IgD-negative memory B cell (primary cell): ENCODE measurements at regions not wholly inside any gene's neighbourhood (a gene's known extent, or its start where the extent isn't known, plus 50 kb on each side); places are given as distances from the start of the nearest gene placed in this dataset.

Source experiments
- H3K27ac Mint-ChIP-seq, 3 donors: one replicate each; pipeline ENCODE4 v1.8.0; 2020 to 2022; ENCODE audit warnings: mild to moderate bottlenecking in 3 of 3, mixed read lengths in 3 of 3, moderate library complexity in 1 of 3
- H3K27me3 Mint-ChIP-seq: one replicate; pipeline ENCODE4 v1.8.0; 2021; ENCODE audit warnings: mixed read lengths
- H3K36me3 Mint-ChIP-seq: one replicate; pipeline ENCODE4 v1.8.0; 2020; ENCODE audit warnings: mild to moderate bottlenecking, mixed read lengths
- H3K4me1 Mint-ChIP-seq, 3 donors: one replicate each; pipeline ENCODE4 v1.8.0; 2020 to 2022; ENCODE audit warnings: mixed read lengths in 3 of 3, mild to moderate bottlenecking in 1 of 3
- H3K4me3 Mint-ChIP-seq, 4 donors: one replicate each; pipeline ENCODE4 v1.8.0; 2020 to 2022; ENCODE audit warnings: mild to moderate bottlenecking in 4 of 4, mixed read lengths in 4 of 4, moderate library complexity in 3 of 4
- H3K9me3 Mint-ChIP-seq, 3 donors: one replicate each; pipeline ENCODE4 v1.8.0; 2020 to 2021; ENCODE audit warnings: mixed read lengths in 3 of 3, mild to moderate bottlenecking in 1 of 3

DNA sequence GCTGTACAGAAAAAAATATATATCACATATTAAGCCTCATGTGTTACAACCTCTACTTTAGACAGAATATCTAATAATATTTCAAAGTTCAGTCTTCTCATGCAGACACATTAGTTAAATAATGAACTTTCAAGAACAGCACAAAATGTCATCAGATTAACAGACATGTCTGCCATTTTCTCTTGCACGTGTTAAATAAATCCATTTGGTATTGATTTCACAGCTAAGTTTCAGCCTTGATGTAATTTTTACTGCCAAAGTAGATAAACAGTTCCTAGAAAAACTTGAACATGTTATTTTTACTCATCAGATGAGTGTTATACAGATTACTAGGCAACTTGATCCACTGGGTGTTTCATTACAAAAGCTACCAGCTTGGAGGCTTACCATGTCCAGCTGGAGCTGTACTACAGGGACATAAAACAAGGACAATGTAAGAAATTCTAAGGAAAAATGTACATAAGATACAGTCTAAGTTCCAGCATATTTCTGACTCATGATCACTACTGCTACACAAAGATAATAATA lies 290.7 kb upstream of the DDX18 start:
- H3K27me3 Mint-ChIP-seq: no peaks in the 10 kb centered on the region
- H3K4me3 Mint-ChIP-seq: no peak overlapping the region
- peaks cover 0 to 4% (median 0%) of the 10 kb centered on the region in 3 donors for H3K9me3 Mint-ChIP-seq
- no peaks in the 10 kb centered on the region for H3K36me3 Mint-ChIP-seq
- H3K27ac Mint-ChIP-seq: no peak overlapping the region
- no peaks in the 10 kb centered on the region for H3K4me1 Mint-ChIP-seq

GRCh38 chr2:117536139-117536538 lies 278.4 kb upstream of the DDX18 start:
- Mint-ChIP-seq H3K9me3 (peaks cover 4 to 14% (median 11%) of the 10 kb centered on the region in 3 donors), H3K4me3 (no peak overlapping the region), H3K36me3 (no peaks in the 10 kb centered on the region), H3K27ac (no peak overlapping the region), H3K4me1 (no peaks in the 10 kb centered on the region), H3K27me3 (no peaks in the 10 kb centered on the region)

GRCh38 chr2:117537032-117537431 lies 277.5 kb upstream of the DDX18 start:
- H3K4me1 Mint-ChIP-seq: no peaks in the 10 kb centered on the region
- H3K4me3 Mint-ChIP-seq: no peak overlapping the region
- H3K27me3 Mint-ChIP-seq: no peaks in the 10 kb centered on the region
- no peak overlapping the region for H3K27ac Mint-ChIP-seq
- peaks cover 4 to 14% (median 11%) of the 10 kb centered on the region in 3 donors for H3K9me3 Mint-ChIP-seq
- H3K36me3 Mint-ChIP-seq: no peaks in the 10 kb centered on the region

DNA sequence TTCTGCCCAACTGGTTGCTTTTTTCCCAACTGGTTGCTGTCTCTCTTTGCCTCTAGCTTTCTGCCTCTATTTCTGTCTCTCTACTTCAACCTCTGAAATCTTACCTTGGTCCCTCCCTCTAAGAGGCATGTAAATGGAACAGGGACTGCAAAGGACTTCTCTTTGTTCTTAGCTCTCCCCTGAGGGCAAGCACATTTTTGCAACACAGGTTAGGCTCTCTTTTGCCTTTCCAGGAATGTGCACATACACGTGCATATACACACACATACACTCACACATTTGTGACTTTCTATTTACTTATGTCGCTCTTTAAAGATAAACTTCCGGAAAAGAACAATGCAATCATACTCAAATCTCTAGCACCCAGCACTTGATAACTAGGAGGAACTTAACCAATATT lies 262.6 kb upstream of the DDX18 start:
- Mint-ChIP-seq H3K36me3 (no peaks in the 10 kb centered on the region), H3K9me3 (peaks cover 2 to 10% (median 2%) of the 10 kb centered on the region in 3 donors), H3K4me3 (no peak overlapping the region), H3K27ac (no peak overlapping the region), H3K4me1 (peaks cover 0 to 2% (median 0%) of the 10 kb centered on the region in 3 donors), H3K27me3 (no peaks in the 10 kb centered on the region)

GRCh38 chr2:117553448-117553847 lies 261.0 kb upstream of the DDX18 start:
- Mint-ChIP-seq H3K27me3 (no peaks in the 10 kb centered on the region), H3K27ac (no peak overlapping the region), H3K9me3 (peaks cover 4 to 9% (median 8%) of the 10 kb centered on the region in 3 donors), H3K36me3 (no peaks in the 10 kb centered on the region), H3K4me3 (no peak overlapping the region), H3K4me1 (peaks cover 0 to 4% (median 0%) of the 10 kb centered on the region in 3 donors)

- Mint-ChIP-seq H3K27me3 (no peaks in the 10 kb centered on the region), H3K9me3 (peaks cover 2 to 8% (median 2%) of the 10 kb centered on the region in 3 donors), H3K27ac (no peak overlapping the region), H3K4me1 (peaks cover 0 to 4% (median 0%) of the 10 kb centered on the region in 3 donors), H3K4me3 (no peak overlapping the region), H3K36me3 (no peaks in the 10 kb centered on the region)
These were observed 258.5 kb upstream of the DDX18 start for GRCh38 chr2:117555965-117556364.

- H3K9me3 Mint-ChIP-seq: peaks cover 2 to 8% (median 3%) of the 10 kb centered on the region in 3 donors
- no peak overlapping the region for H3K4me3 Mint-ChIP-seq
- H3K36me3 Mint-ChIP-seq: no peaks in the 10 kb centered on the region
- H3K4me1 Mint-ChIP-seq: peaks cover 0 to 2% (median 0%) of the 10 kb centered on the region in 3 donors
- H3K27ac Mint-ChIP-seq: no peak overlapping the region
- no peaks in the 10 kb centered on the region for H3K27me3 Mint-ChIP-seq
These were observed 256.9 kb upstream of the DDX18 start for GRCh38 chr2:117557626-117558025.

DNA sequence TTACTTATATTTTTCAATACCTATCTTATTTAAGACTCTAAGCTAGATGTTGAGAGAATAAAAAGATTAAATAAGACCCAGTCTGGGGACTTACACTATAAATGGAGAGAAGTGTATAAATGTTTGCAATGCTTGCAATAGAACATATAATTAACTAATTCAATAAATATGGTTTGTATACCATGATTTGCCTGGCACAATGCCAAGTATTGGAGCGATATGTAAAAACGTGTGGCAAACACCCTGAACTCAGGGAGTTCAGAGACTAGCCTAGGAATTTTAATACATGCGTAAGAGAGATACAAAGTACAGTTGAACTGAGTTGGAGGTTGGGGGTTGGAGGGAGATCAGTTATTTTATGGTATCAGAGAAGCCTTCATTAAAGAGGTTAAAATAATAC lies 251.8 kb upstream of the DDX18 start:
- no peak overlapping the region for H3K27ac Mint-ChIP-seq
- no peaks in the 10 kb centered on the region for H3K27me3 Mint-ChIP-seq
- H3K9me3 Mint-ChIP-seq: peaks cover under 1 to 20% (median 6%) of the 10 kb centered on the region in 3 donors
- H3K4me3 Mint-ChIP-seq: no peak overlapping the region
- H3K4me1 Mint-ChIP-seq: peaks cover 0 to 4% (median 0%) of the 10 kb centered on the region in 3 donors
- H3K36me3 Mint-ChIP-seq: no peaks in the 10 kb centered on the region

DNA sequence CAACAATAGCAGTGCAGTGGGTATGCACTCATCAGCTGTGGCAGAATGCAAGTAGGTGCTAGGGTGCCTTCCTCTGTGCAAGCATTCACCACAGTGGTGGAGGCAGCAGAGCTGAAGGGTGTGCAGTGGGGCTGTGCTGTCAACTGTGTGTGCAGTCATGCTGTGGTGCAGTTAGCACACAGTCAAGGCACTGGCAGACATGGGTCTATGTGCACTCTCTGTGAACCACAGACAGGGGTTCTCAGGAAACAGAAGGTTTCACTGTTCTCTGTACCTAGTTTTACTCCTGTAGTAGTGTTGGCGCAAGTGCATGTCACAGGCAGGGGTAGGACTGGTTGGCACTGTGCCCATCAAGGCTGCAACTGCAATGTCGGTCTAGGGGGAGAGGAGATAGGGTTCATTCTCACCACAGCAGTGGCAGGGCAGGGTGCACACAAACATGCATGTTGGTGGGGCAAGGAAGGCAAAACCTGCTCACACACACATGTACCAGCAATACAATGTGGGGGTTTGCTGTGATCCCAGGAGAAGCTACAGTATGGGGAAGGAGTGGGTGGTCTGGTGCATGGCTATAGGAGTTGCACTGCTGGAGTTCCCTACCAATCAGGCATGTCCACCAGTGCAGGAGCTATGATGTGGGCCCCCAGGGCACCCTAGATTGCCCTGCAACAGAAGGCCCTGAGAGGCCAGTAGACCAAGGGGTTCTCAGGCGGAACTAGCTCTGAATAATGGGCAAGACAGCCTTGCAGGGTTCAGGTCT lies 242.7 kb upstream of the DDX18 start:
- H3K4me1 Mint-ChIP-seq: no peaks in the 10 kb centered on the region
- no peaks in the 10 kb centered on the region for H3K36me3 Mint-ChIP-seq
- no peak overlapping the region for H3K4me3 Mint-ChIP-seq
- H3K9me3 Mint-ChIP-seq: peaks cover 6 to 28% (median 10%) of the 10 kb centered on the region in 3 donors
- H3K27me3 Mint-ChIP-seq: peaks cover 2% of the 10 kb centered on the region
- no peak overlapping the region for H3K27ac Mint-ChIP-seq

- Mint-ChIP-seq H3K9me3 (peaks cover 3 to 23% (median 7%) of the 10 kb centered on the region in 3 donors), H3K27ac (no peak overlapping the region), H3K27me3 (no peaks in the 10 kb centered on the region), H3K4me3 (no peak overlapping the region), H3K4me1 (no peaks in the 10 kb centered on the region), H3K36me3 (no peaks in the 10 kb centered on the region)
These were observed 227.2 kb upstream of the DDX18 start for GRCh38 chr2:117587310-117587709.

GRCh38 chr2:117603060-117603459 lies 211.4 kb upstream of the DDX18 start:
- H3K4me3 Mint-ChIP-seq: no peak overlapping the region
- H3K4me1 Mint-ChIP-seq: no peaks in the 10 kb centered on the region
- H3K27me3 Mint-ChIP-seq: no peaks in the 10 kb centered on the region
- no peak overlapping the region for H3K27ac Mint-ChIP-seq
- no peaks in the 10 kb centered on the region for H3K36me3 Mint-ChIP-seq
- H3K9me3 Mint-ChIP-seq: peaks cover 0 to 1% (median 0%) of the 10 kb centered on the region in 3 donors

- Mint-ChIP-seq H3K4me1 (no peaks in the 10 kb centered on the region), H3K4me3 (no peak overlapping the region), H3K27ac (no peak overlapping the region), H3K36me3 (no peaks in the 10 kb centered on the region), H3K9me3 (peaks cover 0 to 1% (median 0%) of the 10 kb centered on the region in 3 donors), H3K27me3 (no peaks in the 10 kb centered on the region)
These were observed 210.9 kb upstream of the DDX18 start for GRCh38 chr2:117603567-117603966.

DNA sequence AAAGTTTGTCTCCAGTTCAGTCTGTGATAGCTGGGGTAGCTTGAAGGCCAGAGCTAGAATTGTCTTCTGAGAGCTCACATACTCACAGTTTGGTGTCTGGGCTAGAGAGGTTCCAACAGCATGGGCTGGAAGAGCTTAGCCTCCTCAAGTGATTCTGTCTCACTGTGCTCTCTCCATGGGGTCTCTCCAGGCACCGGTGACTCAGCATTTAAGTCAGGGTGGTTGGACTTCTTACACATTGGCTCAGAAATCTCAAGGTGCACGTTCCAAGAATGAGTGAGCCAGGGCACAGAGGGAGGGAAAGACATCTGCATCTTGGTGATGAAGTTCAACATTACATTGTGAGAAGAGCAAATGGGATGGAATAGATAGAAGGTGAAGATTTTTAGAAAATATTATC lies 207.3 kb upstream of the DDX18 start:
- Mint-ChIP-seq H3K36me3 (no peaks in the 10 kb centered on the region), H3K27me3 (no peaks in the 10 kb centered on the region), H3K4me1 (no peaks in the 10 kb centered on the region), H3K9me3 (no peaks in the 10 kb centered on the region), H3K27ac (peak overlapping the region in 1 of 3 donors; percentile 9), H3K4me3 (no peak overlapping the region)

GRCh38 chr2:117613101-117613500 lies 201.4 kb upstream of the DDX18 start:
- H3K9me3 Mint-ChIP-seq: peaks cover 0 to 2% (median 0%) of the 10 kb centered on the region in 3 donors
- H3K4me3 Mint-ChIP-seq: no peak overlapping the region
- no peaks in the 10 kb centered on the region for H3K27me3 Mint-ChIP-seq
- no peak overlapping the region for H3K27ac Mint-ChIP-seq
- no peaks in the 10 kb centered on the region for H3K4me1 Mint-ChIP-seq
- H3K36me3 Mint-ChIP-seq: no peaks in the 10 kb centered on the region

DNA sequence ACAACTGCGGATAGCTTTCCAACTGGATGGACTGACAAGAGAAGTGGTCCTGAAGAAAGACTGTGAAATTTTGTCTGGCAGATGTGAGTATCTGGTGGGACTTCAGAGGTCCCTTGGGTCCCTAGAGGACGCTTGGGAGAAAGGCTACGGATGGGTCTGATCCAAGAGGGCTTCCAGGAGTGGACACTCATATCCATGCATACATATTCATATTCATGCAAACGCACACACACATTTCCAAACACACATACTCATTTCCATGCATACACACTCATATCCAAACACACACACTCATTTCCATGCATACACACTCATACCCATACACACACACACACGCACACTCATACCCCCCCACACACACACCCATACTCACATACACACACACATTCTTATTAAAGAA lies 200.2 kb upstream of the DDX18 start:
- Mint-ChIP-seq H3K36me3 (no peaks in the 10 kb centered on the region), H3K4me1 (no peaks in the 10 kb centered on the region), H3K9me3 (peaks cover 0 to 2% (median 0%) of the 10 kb centered on the region in 3 donors), H3K4me3 (no peak overlapping the region), H3K27me3 (no peaks in the 10 kb centered on the region), H3K27ac (no peak overlapping the region)
